Thyroid gland (tissue), 4 donors: ENCODE measurements at regions not wholly inside any gene's neighbourhood (a gene's known extent, or its start where the extent isn't known, plus 50 kb on each side); places are given as distances from the start of the nearest gene placed in this dataset.

Experiments used
- POLR2A ChIP-seq, 2 donors: fragments of 450-650 bp; IDR thresholded peaks; one replicate each; pipeline ENCODE4 v1.6.1; 2017; ENCODE audit warnings: antibody characterized with exemption in 2 of 2, mild to moderate bottlenecking in 2 of 2, moderate library complexity in 1 of 2
- TF ChIP-seq, protein P1 (sequence below), 6 experiments: fragments of 200-600 bp in 3 of 6; fragments of 450-650 bp in 3 of 6; sonication (generic) in 3 of 6; IDR thresholded peaks; one replicate each; pipeline ENCODE4 v1.5.1; 2016 to 2019; ENCODE audit warnings: antibody characterized with exemption in 6 of 6, mild to moderate bottlenecking in 2 of 6, inconsistent platforms in 1 of 6, moderate library complexity in 1 of 6

GRCh38 chr20:40583205-40583604 is 105.8 kb downstream of the MAFB start:
- TF ChIP-seq, protein P1, sequence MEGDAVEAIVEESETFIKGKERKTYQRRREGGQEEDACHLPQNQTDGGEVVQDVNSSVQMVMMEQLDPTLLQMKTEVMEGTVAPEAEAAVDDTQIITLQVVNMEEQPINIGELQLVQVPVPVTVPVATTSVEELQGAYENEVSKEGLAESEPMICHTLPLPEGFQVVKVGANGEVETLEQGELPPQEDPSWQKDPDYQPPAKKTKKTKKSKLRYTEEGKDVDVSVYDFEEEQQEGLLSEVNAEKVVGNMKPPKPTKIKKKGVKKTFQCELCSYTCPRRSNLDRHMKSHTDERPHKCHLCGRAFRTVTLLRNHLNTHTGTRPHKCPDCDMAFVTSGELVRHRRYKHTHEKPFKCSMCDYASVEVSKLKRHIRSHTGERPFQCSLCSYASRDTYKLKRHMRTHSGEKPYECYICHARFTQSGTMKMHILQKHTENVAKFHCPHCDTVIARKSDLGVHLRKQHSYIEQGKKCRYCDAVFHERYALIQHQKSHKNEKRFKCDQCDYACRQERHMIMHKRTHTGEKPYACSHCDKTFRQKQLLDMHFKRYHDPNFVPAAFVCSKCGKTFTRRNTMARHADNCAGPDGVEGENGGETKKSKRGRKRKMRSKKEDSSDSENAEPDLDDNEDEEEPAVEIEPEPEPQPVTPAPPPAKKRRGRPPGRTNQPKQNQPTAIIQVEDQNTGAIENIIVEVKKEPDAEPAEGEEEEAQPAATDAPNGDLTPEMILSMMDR (IDR thresholded peaks at IDR 0.05), result no peak
- no peak for TF ChIP-seq POLR2A (IDR thresholded peaks at IDR 0.05)
